Suprapubic skin (tissue), 4 donors: ENCODE measurements at regions not wholly inside any gene's neighbourhood (a gene's known extent, or its start where the extent isn't known, plus 50 kb on each side); places are given as distances from the start of the nearest gene placed in this dataset.
"Not testable (repeated sequence)": the region's sequence is repeated elsewhere in the genome, so short reads cannot be mapped to it uniquely, and the experiment has no call there.

Source experiments
- DNase-seq, 2 donors: peaks; one replicate each; pipeline ENCODE4 v3.0.0-alpha.2; 2019; ENCODE audit warnings: low spot score in 2 of 2
- H3K27ac ChIP-seq: fragments of 200-600 bp; sonication (generic); one replicate; pipeline ENCODE4 v1.5.1; 2019
- H3K27me3 ChIP-seq: fragments of 200-600 bp; sonication (generic); one replicate; pipeline ENCODE4 v1.5.1; 2019
- H3K36me3 ChIP-seq: fragments of 200-600 bp; sonication (generic); one replicate; pipeline ENCODE4 v1.5.1; 2019
- H3K4me1 ChIP-seq: fragments of 200-600 bp; sonication (generic); one replicate; pipeline ENCODE4 v1.5.1; 2019
- H3K4me3 ChIP-seq: fragments of 200-600 bp; sonication (generic); one replicate; pipeline ENCODE4 v1.5.1; 2019; ENCODE audit warnings: mild to moderate bottlenecking
- H3K9me3 ChIP-seq: fragments of 200-600 bp; sonication (generic); one replicate; pipeline ENCODE4 v1.5.1; 2019
- CTCF ChIP-seq, 2 donors: fragments of 200-600 bp in 1 of 2; fragments of 450-650 bp in 1 of 2; sonication (generic) in 1 of 2; IDR thresholded peaks; one replicate each; pipeline ENCODE4 v1.5.1; 2016 to 2019; ENCODE audit warnings: antibody characterized with exemption in 2 of 2, mild to moderate bottlenecking in 1 of 2, moderate library complexity in 1 of 2
- EP300 ChIP-seq: sonication (generic); formaldehyde crosslinking; IDR thresholded peaks from one replicate; pipeline ENCODE4 v1.6.1; 2017; ENCODE audit warnings: antibody characterized with exemption
- POLR2A ChIP-seq, 2 donors: fragments of 450-650 bp; IDR thresholded peaks; one replicate each; pipeline ENCODE4 v1.6.1; 2017; ENCODE audit warnings: antibody characterized with exemption in 2 of 2, mild to moderate bottlenecking in 2 of 2, moderate library complexity in 2 of 2
- POLR2AphosphoS5 ChIP-seq, 3 donors: sonication (generic); formaldehyde crosslinking; IDR thresholded peaks; one replicate each; pipeline ENCODE4 v1.6.1; 2017; ENCODE audit warnings: antibody characterized with exemption in 3 of 3
- WGBS: methylation state at CpG from one replicate; pipeline ENCODE4 v1.1.5; 2018; 5-methylcytosine and 5-hydroxymethylcytosine counted together

- no peak overlapping the region for H3K27ac ChIP-seq
- TF ChIP-seq POLR2A (IDR thresholded peaks at IDR 0.05) (no peak), CTCF (IDR thresholded peaks at IDR 0.05) (no peak), POLR2AphosphoS5 (IDR thresholded peaks at IDR 0.05) (no peak), EP300 (no peak)
- DNase-seq = no peak
- H3K27me3 ChIP-seq = no peaks in the 10 kb centered on the region
- no peaks in the 10 kb centered on the region for H3K36me3 ChIP-seq
- no peaks in the 10 kb centered on the region for H3K9me3 ChIP-seq
- no peaks in the 10 kb centered on the region for H3K4me1 ChIP-seq
- WGBS = 89% methylated on average over 5 of the region's 6 CpGs
- H3K4me3 ChIP-seq = no peak overlapping the region
Measured at GRCh38 chr13:79895416-79895815, 414.5 kb downstream of the NDFIP2 start.

GRCh38 chr13:79887278-79887677 is 406.3 kb downstream of the NDFIP2 start:
- H3K36me3 ChIP-seq, DNase-seq, H3K9me3 ChIP-seq, H3K4me3 ChIP-seq, H3K4me1 ChIP-seq, H3K27ac ChIP-seq, H3K27me3 ChIP-seq: not testable (repeated sequence)
- 97% methylated on average over 6 of the region's 8 CpGs for WGBS

GRCh38 chr13:79886601-79887000 is 405.6 kb downstream of the NDFIP2 start:
- Histone ChIP-seq H3K9me3 (no peaks in the 10 kb centered on the region), H3K4me1 (no peaks in the 10 kb centered on the region), H3K27ac (no peak overlapping the region), H3K4me3 (no peak overlapping the region), H3K36me3 (no peaks in the 10 kb centered on the region), H3K27me3 (no peaks in the 10 kb centered on the region)
- TF ChIP-seq EP300 = no peak
- no peak for TF ChIP-seq POLR2A (IDR thresholded peaks at IDR 0.05)
- no peak for TF ChIP-seq CTCF (IDR thresholded peaks at IDR 0.05)
- TF ChIP-seq POLR2AphosphoS5 (IDR thresholded peaks at IDR 0.05) = no peak
- 67% methylated on average over 3 of the region's 3 CpGs for WGBS
- DNase-seq = no peak

- TF ChIP-seq CTCF (IDR thresholded peaks at IDR 0.05) (no peak), EP300 (no peak), POLR2A (IDR thresholded peaks at IDR 0.05) (no peak), POLR2AphosphoS5 (IDR thresholded peaks at IDR 0.05) (no peak)
- Histone ChIP-seq H3K36me3 (no peaks in the 10 kb centered on the region), H3K4me3 (no peak overlapping the region), H3K4me1 (no peaks in the 10 kb centered on the region), H3K27me3 (no peaks in the 10 kb centered on the region), H3K27ac (no peak overlapping the region), H3K9me3 (no peaks in the 10 kb centered on the region)
- no peak for DNase-seq
- 75% methylated on average over 2 of the region's 2 CpGs for WGBS
Measured at GRCh38 chr13:79884890-79885289, 403.9 kb downstream of the NDFIP2 start.

- TF ChIP-seq EP300 = no peak
- H3K27ac ChIP-seq = no peak overlapping the region
- no peaks in the 10 kb centered on the region for H3K9me3 ChIP-seq
- no peaks in the 10 kb centered on the region for H3K4me1 ChIP-seq
- no peak for DNase-seq
- no peaks in the 10 kb centered on the region for H3K36me3 ChIP-seq
- no peaks in the 10 kb centered on the region for H3K27me3 ChIP-seq
- H3K4me3 ChIP-seq = no peak overlapping the region
Measured at GRCh38 chr13:79883216-79883615, 402.3 kb downstream of the NDFIP2 start.

GRCh38 chr13:79880818-79881217 is 399.9 kb downstream of the NDFIP2 start:
- Histone ChIP-seq H3K4me1 (no peaks in the 10 kb centered on the region), H3K4me3 (no peak overlapping the region), H3K36me3 (no peaks in the 10 kb centered on the region), H3K9me3 (peaks cover 8% of the 10 kb centered on the region), H3K27ac (no peak overlapping the region), H3K27me3 (no peaks in the 10 kb centered on the region)
- TF ChIP-seq POLR2AphosphoS5 (IDR thresholded peaks at IDR 0.05) (no peak), CTCF (IDR thresholded peaks at IDR 0.05) (no peak), EP300 (no peak)
- 96% methylated on average over 2 of the region's 2 CpGs for WGBS
- DNase-seq = no peak
